HepG2 (cell line): ENCODE measurements at regions not wholly inside any gene's neighbourhood (a gene's known extent, or its start where the extent isn't known, plus 50 kb on each side); places are given as distances from the start of the nearest gene placed in this dataset.

Source experiments
- ARNT2 ChIP-seq: sonication (generic); formaldehyde crosslinking; IDR thresholded peaks from 2 replicates; pipeline ENCODE4 v1.8.0; 2022; ENCODE audit warnings: mild to moderate bottlenecking, low read depth, missing genetic modification reagents, moderate library complexity
- BCL6 ChIP-seq: IDR thresholded peaks from 2 replicates; pipeline ENCODE4 v1.6.1; 2016; ENCODE audit warnings: missing genetic modification reagents, missing compliant biosample characterization
- BRCA1 ChIP-seq: sonication (generic); formaldehyde crosslinking; IDR thresholded peaks from 2 replicates; pipeline ENCODE4 v1.4.0; 2020; ENCODE audit warnings: missing genetic modification reagents
- CCDC6 ChIP-seq: sonication (generic); formaldehyde crosslinking; IDR thresholded peaks from 2 replicates; pipeline ENCODE4 v1.8.1; 2022; ENCODE audit warnings: mild to moderate bottlenecking, missing genetic modification reagents, moderate library complexity
- ERF ChIP-seq: IDR thresholded peaks from 2 replicates; pipeline ENCODE4 v1.6.1; 2018; ENCODE audit warnings: missing biosample characterization, missing genetic modification reagents
- IKZF1 ChIP-seq: fragments of 450-650 bp; IDR thresholded peaks from 2 replicates; pipeline ENCODE4 v1.7.1; 2016
- JUN ChIP-seq: sonication (generic); formaldehyde crosslinking; IDR thresholded peaks from 2 replicates; pipeline ENCODE4 v1.4.0; 2020; ENCODE audit warnings: mild to moderate bottlenecking, missing genetic modification reagents
- KDM5A ChIP-seq: fragments of 200-600 bp; sonication (generic); IDR thresholded peaks from 2 replicates; pipeline ENCODE4 v1.7.0; 2018; ENCODE audit warnings: antibody characterized with exemption, mild to moderate bottlenecking, low read length, borderline replicate concordance
- MAFK ChIP-seq, 2 experiments: IDR thresholded peaks in 1 of 2; conservative IDR thresholded peaks in 1 of 2; 2 replicates each; pipeline ENCODE4 v1.6.1; 2011; ENCODE audit warnings: improper control_type of control experiment in 2 of 2, low read length in 2 of 2
- NCOA1 ChIP-seq: sonication (generic); formaldehyde crosslinking; IDR thresholded peaks from 2 replicates; pipeline ENCODE4 v1.9.0; 2021; ENCODE audit warnings: missing genetic modification reagents
- PAWR ChIP-seq: sonication (generic); formaldehyde crosslinking; IDR thresholded peaks from 2 replicates; pipeline ENCODE4 v1.4.0; 2020; ENCODE audit warnings: missing genetic modification reagents, mild to moderate bottlenecking, borderline replicate concordance
- PHF21A ChIP-seq: sonication (generic); formaldehyde crosslinking; IDR thresholded peaks from 2 replicates; pipeline ENCODE4 v1.5.0; 2020; ENCODE audit warnings: mild to moderate bottlenecking, missing genetic modification reagents
- SMAD1 ChIP-seq: sonication (generic); formaldehyde crosslinking; IDR thresholded peaks from 2 replicates; pipeline ENCODE4 v1.4.0; 2020; ENCODE audit warnings: missing genetic modification reagents, low read depth, mild to moderate bottlenecking, borderline replicate concordance
- SMC3 ChIP-seq: IDR thresholded peaks from 2 replicates; pipeline ENCODE4 v1.6.1; 2011; ENCODE audit warnings: low read length, improper control_type of control experiment
- SOX6 ChIP-seq, 2 experiments: fragments of 450-650 bp in 1 of 2; sonication (generic) in 1 of 2; formaldehyde crosslinking in 1 of 2; IDR thresholded peaks; 2 replicates each; pipeline versions ENCODE4 v1.4.0 to v1.6.1; 2017 to 2020; ENCODE audit warnings: antibody characterized with exemption in 1 of 2, mild to moderate bottlenecking in 1 of 2, missing genetic modification reagents in 1 of 2
- TBP ChIP-seq: sonication (generic); formaldehyde crosslinking; IDR thresholded peaks from 2 replicates; pipeline ENCODE4 v1.5.0; 2020; ENCODE audit warnings: missing genetic modification reagents
- TCF7L2 ChIP-seq: IDR thresholded peaks from 2 replicates; pipeline ENCODE4 v1.6.1; 2011; ENCODE audit warnings: mild to moderate bottlenecking, low read depth, low read length, moderate library complexity
- TFDP1 ChIP-seq: IDR thresholded peaks from 2 replicates; pipeline ENCODE4 v1.6.1; 2016; ENCODE audit warnings: missing compliant biosample characterization, missing genetic modification reagents, borderline replicate concordance
- THAP11 ChIP-seq: IDR thresholded peaks from 2 replicates; pipeline ENCODE4 v1.6.1; 2016; ENCODE audit warnings: missing biosample characterization, missing genetic modification reagents
- ZFP1 ChIP-seq: IDR thresholded peaks from 2 replicates; pipeline ENCODE4 v1.6.1; 2016
- ZMYM4 ChIP-seq: sonication (generic); formaldehyde crosslinking; IDR thresholded peaks from 2 replicates; pipeline ENCODE4 v1.8.1; 2023; ENCODE audit warnings: mild to moderate bottlenecking, missing genetic modification reagents
- ZNF138 ChIP-seq: sonication (generic); formaldehyde crosslinking; IDR thresholded peaks from 2 replicates; pipeline ENCODE4 v1.5.0; 2020; ENCODE audit warnings: mild to moderate bottlenecking, low read depth, missing genetic modification reagents
- ZNF317 ChIP-seq: sonication (generic); formaldehyde crosslinking; IDR thresholded peaks from 2 replicates; pipeline ENCODE4 v1.5.0; 2020; ENCODE audit warnings: mild to moderate bottlenecking, missing genetic modification reagents
- ZNF367 ChIP-seq: sonication (generic); formaldehyde crosslinking; IDR thresholded peaks from 2 replicates; pipeline ENCODE4 v1.4.0; 2020; ENCODE audit warnings: missing genetic modification reagents, borderline replicate concordance
- ZNF543 ChIP-seq: sonication (generic); formaldehyde crosslinking; IDR thresholded peaks from 2 replicates; pipeline ENCODE4 v1.4.0; 2020; ENCODE audit warnings: mild to moderate bottlenecking, missing genetic modification reagents
- ZNF580 ChIP-seq: IDR thresholded peaks from 2 replicates; pipeline ENCODE4 v1.6.1; 2016; ENCODE audit warnings: low read depth, borderline replicate concordance
- ZNF670 ChIP-seq: sonication (generic); formaldehyde crosslinking; IDR thresholded peaks from 2 replicates; pipeline ENCODE4 v1.8.0; 2022; ENCODE audit warnings: mild to moderate bottlenecking, missing genetic modification reagents, borderline replicate concordance
- ZNF703 ChIP-seq: sonication (generic); formaldehyde crosslinking; IDR thresholded peaks from 2 replicates; pipeline ENCODE4 v1.5.1; 2020; ENCODE audit warnings: missing genetic modification reagents, mild to moderate bottlenecking, moderate library complexity, borderline replicate concordance
- ZNF746 ChIP-seq: sonication (generic); formaldehyde crosslinking; IDR thresholded peaks from 2 replicates; pipeline ENCODE4 v1.8.0; 2022; ENCODE audit warnings: mild to moderate bottlenecking, missing genetic modification reagents
- ZNF784 ChIP-seq: sonication (generic); formaldehyde crosslinking; IDR thresholded peaks from 2 replicates; pipeline ENCODE4 v1.5.1; 2020; ENCODE audit warnings: missing genetic modification reagents, mild to moderate bottlenecking, borderline replicate concordance
- ZNF891 ChIP-seq: sonication (generic); formaldehyde crosslinking; IDR thresholded peaks from 2 replicates; pipeline ENCODE4 v1.5.0; 2020; ENCODE audit warnings: mild to moderate bottlenecking, missing genetic modification reagents

GRCh38 chr6:113642714-113643406 lies 214.3 kb upstream of the MARCKS start (continued):
- no peak; the same call in 1 of the 2 replicates for TF ChIP-seq KDM5A
- peak; percentile 87 for TF ChIP-seq ZMYM4 (CRISPR knock-in tag)
- no peak for TF ChIP-seq TBP
- peak; percentile 64; the same call in 1 of the 2 replicates for TF ChIP-seq ERF (CRISPR knock-in tag)
- TF ChIP-seq BCL6 (CRISPR knock-in tag): peak; percentile 96
- TF ChIP-seq ZNF670 (CRISPR knock-in tag): peak; percentile 65; the same call in 1 of the 2 replicates
- TF ChIP-seq CCDC6: no peak
- TF ChIP-seq IKZF1: no peak
- no peak for TF ChIP-seq PAWR (CRISPR knock-in tag)
- peak; percentile 35 for TF ChIP-seq ZFP1
- TF ChIP-seq SMAD1 (CRISPR knock-in tag): no peak
- TF ChIP-seq ZNF703: peak; percentile 90
- 0 out of 2 replicates have a peak, but pooled peaks have one; percentile 32 for TF ChIP-seq BRCA1 (CRISPR knock-in tag)
- TF ChIP-seq JUN: peak; percentile 91
- TF ChIP-seq ZNF580: peak; percentile 34; the same call in 1 of the 2 replicates
- TF ChIP-seq PHF21A (CRISPR knock-in tag): peak; percentile 97
- TF ChIP-seq ZNF784 (CRISPR knock-in tag): no peak
- peak; percentile 71 for TF ChIP-seq THAP11 (CRISPR knock-in tag)
- TF ChIP-seq SMC3: no peak
- peak; percentile 50; the same call in 1 of the 2 replicates for TF ChIP-seq ZNF317 (CRISPR knock-in tag)
- peak; percentile 62; the same call in 1 of the 2 replicates for TF ChIP-seq ARNT2 (CRISPR knock-in tag)
- TF ChIP-seq TFDP1 (CRISPR knock-in tag): peak; percentile 30; the same call in 1 of the 2 replicates
- no peak for TF ChIP-seq ZNF891 (CRISPR knock-in tag)
- TF ChIP-seq NCOA1: peak; percentile 90
- no peak for TF ChIP-seq ZNF138
- TF ChIP-seq SOX6 (IDR thresholded peaks at IDR 0.05): no peak
- TF ChIP-seq SOX6 (CRISPR knock-in tag; IDR thresholded peaks at IDR 0.05): peak; percentile 99
- 0 out of 2 replicates have a peak, but pooled peaks have one; percentile 18 for TF ChIP-seq ZNF543 (CRISPR knock-in tag)
- TF ChIP-seq MAFK (conservative IDR thresholded peaks at IDR 0.05 in 1 of 2, IDR thresholded peaks at IDR 0.05 in 1 of 2; ENCODE audit: low read length in 2 of 2): peak in 1 of 2 experiments; percentile 27; a peak in 2 of 4 replicates
- TF ChIP-seq TCF7L2: peak; percentile 99
- TF ChIP-seq ZNF746 (CRISPR knock-in tag): peak; percentile 63; the same call in 1 of the 2 replicates
- no peak for TF ChIP-seq ZNF367 (CRISPR knock-in tag)
